H9 (cell line): ENCODE measurements at regions not wholly inside any gene's neighbourhood (a gene's known extent, or its start where the extent isn't known, plus 50 kb on each side); places are given as distances from the start of the nearest gene placed in this dataset.

Experiments
- DNase-seq: peaks from one replicate; pipeline ENCODE4 v3.0.0-alpha.2; 2017
- H2AFZ ChIP-seq: one replicate; pipeline ENCODE4 v1.6.1; 2013; ENCODE audit warnings: mild to moderate bottlenecking, low read length, control low read depth, moderate library complexity
- H2AK5ac ChIP-seq: 2 replicates; pipeline ENCODE4 v1.6.1; 2013; ENCODE audit warnings: low read length, control low read depth, mixed read lengths; ENCODE audit not compliant: insufficient read length
- H2BK120ac ChIP-seq: one replicate; pipeline ENCODE4 v1.6.1; 2013; ENCODE audit warnings: low read depth, mild to moderate bottlenecking, low read length, control low read depth, inconsistent platforms; ENCODE audit not compliant: poor library complexity, severe bottlenecking
- H2BK12ac ChIP-seq: 2 replicates; pipeline ENCODE4 v1.6.1; 2013; ENCODE audit warnings: low read length, control low read depth, mixed read lengths, low read depth; ENCODE audit not compliant: insufficient read length
- H2BK15ac ChIP-seq: 2 replicates; pipeline ENCODE4 v1.6.1; 2013; ENCODE audit warnings: low read depth, low read length, control low read depth
- H2BK20ac ChIP-seq: one replicate; pipeline ENCODE4 v1.6.1; 2013; ENCODE audit warnings: low read depth, mild to moderate bottlenecking, low read length, control low read depth, inconsistent platforms; ENCODE audit not compliant: poor library complexity, severe bottlenecking
- H2BK5ac ChIP-seq: 2 replicates; pipeline ENCODE4 v1.6.1; 2013; ENCODE audit warnings: low read length, control low read depth, mixed read lengths; ENCODE audit not compliant: insufficient read length
- H3K14ac ChIP-seq: 2 replicates; pipeline ENCODE4 v1.6.1; 2013; ENCODE audit warnings: low read length, control low read depth; ENCODE audit not compliant: insufficient read depth
- H3K18ac ChIP-seq: 2 replicates; pipeline ENCODE4 v1.6.1; 2013; ENCODE audit warnings: low read depth, mild to moderate bottlenecking, mixed read lengths, low read length, control low read depth; ENCODE audit not compliant: insufficient read length
- H3K23ac ChIP-seq: 2 replicates; pipeline ENCODE4 v1.6.1; 2013; ENCODE audit warnings: low read length, control low read depth, mixed read lengths, low read depth; ENCODE audit not compliant: insufficient read length
- H3K23me2 ChIP-seq: 2 replicates; pipeline ENCODE4 v1.6.1; 2013; ENCODE audit warnings: low read depth, mild to moderate bottlenecking, mixed read lengths, low read length, control low read depth; ENCODE audit not compliant: insufficient read length, poor library complexity, severe bottlenecking
- H3K27ac ChIP-seq: 2 replicates; pipeline ENCODE4 v1.5.1; 2013; ENCODE audit warnings: low read length, control low read depth, mixed read lengths, low read depth; ENCODE audit not compliant: insufficient read length
- H3K27me3 ChIP-seq: 2 replicates; pipeline ENCODE4 v1.6.1; 2013; ENCODE audit warnings: low read length, control low read depth, inconsistent platforms; ENCODE audit not compliant: insufficient read depth
- H3K4ac ChIP-seq: 2 replicates; pipeline ENCODE4 v1.6.1; 2013; ENCODE audit warnings: low read depth, mild to moderate bottlenecking, control low read depth, inconsistent platforms, low read length, moderate library complexity
- H3K4me1 ChIP-seq: 2 replicates; pipeline ENCODE4 v1.6.1; 2013; ENCODE audit warnings: low read length, control low read depth, inconsistent platforms; ENCODE audit not compliant: insufficient read depth
- H3K4me2 ChIP-seq: 2 replicates; pipeline ENCODE4 v1.6.1; 2013; ENCODE audit warnings: low read length, control low read depth, mixed read lengths; ENCODE audit not compliant: insufficient read length, insufficient read depth
- H3K56ac ChIP-seq: 2 replicates; pipeline ENCODE4 v1.6.1; 2013; ENCODE audit warnings: low read depth, mild to moderate bottlenecking, mixed read lengths, low read length, control low read depth; ENCODE audit not compliant: insufficient read length
- H3K79me1 ChIP-seq: 2 replicates; pipeline ENCODE4 v1.6.1; 2013; ENCODE audit warnings: low read depth, mild to moderate bottlenecking, moderate library complexity, low read length, control low read depth, inconsistent platforms; ENCODE audit not compliant: insufficient read depth, poor library complexity, severe bottlenecking
- H3K79me2 ChIP-seq: 2 replicates; pipeline ENCODE4 v1.6.1; 2013; ENCODE audit warnings: low read length, control low read depth, inconsistent platforms; ENCODE audit not compliant: insufficient read depth
- H3K9ac ChIP-seq: 2 replicates; pipeline ENCODE4 v1.6.1; 2013; ENCODE audit warnings: low read length, control low read depth, mixed read lengths; ENCODE audit not compliant: insufficient read length; ENCODE audit errors: extremely low read depth
- H3K9me3 ChIP-seq: one replicate; pipeline ENCODE4 v1.6.1; 2013; ENCODE audit warnings: low read depth, low read length, inconsistent platforms; ENCODE audit not compliant: control insufficient read depth
- H3T11ph ChIP-seq: one replicate; pipeline ENCODE4 v1.6.1; 2013; ENCODE audit warnings: mild to moderate bottlenecking, low read length, control low read depth, inconsistent platforms
- H4K20me1 ChIP-seq: one replicate; pipeline ENCODE4 v1.6.1; 2013; ENCODE audit not compliant: control insufficient read depth, insufficient read length, insufficient read depth
- H4K5ac ChIP-seq: 2 replicates; pipeline ENCODE4 v1.6.1; 2013; ENCODE audit warnings: low read depth, mild to moderate bottlenecking, mixed read lengths, low read length, control low read depth; ENCODE audit not compliant: insufficient read length
- H4K8ac ChIP-seq: replicated peaks from 2 replicates; pipeline ENCODE4 v1.6.1; 2013; ENCODE audit warnings: low read length, control low read depth, mixed read lengths, low read depth; ENCODE audit not compliant: insufficient read length
- H4K91ac ChIP-seq: 2 replicates; pipeline ENCODE4 v1.6.1; 2013; ENCODE audit warnings: low read depth, mild to moderate bottlenecking, moderate library complexity, mixed read lengths, low read length, control low read depth; ENCODE audit not compliant: insufficient read length
- H3K27ac Mint-ChIP-seq, 3 experiments: 2 replicates in 2 of 3; 3 replicates in 1 of 3; pipeline ENCODE4 v1.8.0; 2020 to 2021; ENCODE audit warnings: mixed read lengths in 3 of 3, mild to moderate bottlenecking in 1 of 3, moderate library complexity in 1 of 3
- H3K27me3 Mint-ChIP-seq: 2 replicates; pipeline ENCODE4 v1.8.0; 2021; ENCODE audit warnings: low read depth, mild to moderate bottlenecking, moderate library complexity, mixed read lengths
- H3K36me3 Mint-ChIP-seq, 3 experiments: 2 replicates in 2 of 3; 3 replicates in 1 of 3; pipeline ENCODE4 v1.8.0; 2020 to 2021; ENCODE audit warnings: low read depth in 3 of 3, mixed read lengths in 3 of 3; ENCODE audit not compliant: insufficient read depth in 1 of 3
- H3K4me1 Mint-ChIP-seq, 2 experiments: 2 replicates each; pipeline ENCODE4 v1.8.0; 2020; ENCODE audit warnings: mixed read lengths in 2 of 2
- H3K4me3 Mint-ChIP-seq, 2 experiments: 2 replicates in 1 of 2; 3 replicates in 1 of 2; pipeline ENCODE4 v1.8.0; 2020 to 2021; ENCODE audit warnings: mild to moderate bottlenecking in 2 of 2, mixed read lengths in 2 of 2, moderate library complexity in 1 of 2
- H3K9me3 Mint-ChIP-seq, 2 experiments: 2 replicates in 1 of 2; 3 replicates in 1 of 2; pipeline ENCODE4 v1.8.0; 2020; ENCODE audit warnings: mild to moderate bottlenecking in 2 of 2, mixed read lengths in 2 of 2, moderate library complexity in 1 of 2
- WGBS: extraction: QIAGEN DNeasy Blood & Tissue Kit; methylation state at CpG from one replicate; pipeline ENCODE4 v1.1.7; 2013; ENCODE audit warnings: missing lambda C conversion rate, low lambda C conversion rate, mixed read lengths; ENCODE audit not compliant: insufficient read length; ENCODE audit errors: extremely low coverage; 5-methylcytosine and 5-hydroxymethylcytosine counted together
- TF ChIP-seq, protein P1 (sequence below): fragments of 200-600 bp; sonication (generic); conservative IDR thresholded peaks from 3 replicates; pipeline ENCODE4 v1.8.0; 2021; ENCODE audit warnings: antibody characterized with exemption, mild to moderate bottlenecking

DNA sequence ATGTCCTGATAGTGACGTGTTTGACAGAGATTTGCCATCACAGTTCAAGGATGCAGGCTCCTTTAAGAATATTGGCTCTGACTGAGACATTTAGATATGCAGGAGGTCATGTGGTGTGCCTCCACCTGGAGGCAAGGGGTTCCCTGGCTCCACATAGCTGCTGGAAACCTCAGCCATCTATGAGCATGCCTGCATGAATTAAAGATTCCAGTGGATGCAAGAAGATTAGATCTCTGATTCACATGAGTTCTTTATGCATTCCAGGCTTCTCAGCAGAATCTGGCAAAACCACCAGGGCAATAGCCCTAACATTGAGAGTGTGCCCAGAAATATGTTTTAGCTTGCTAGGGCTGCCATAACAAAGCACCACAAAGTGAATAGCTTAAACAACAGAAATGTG, 298.5 kb upstream of the AADAT start:
- Histone ChIP-seq H3K18ac (no peak overlapping the region), H2BK5ac (no peak overlapping the region), H3K79me1 (no peaks in the 10 kb centered on the region), H3K9ac (no peak overlapping the region), H3K23me2 (no peaks in the 10 kb centered on the region), H2AFZ (no peak overlapping the region), H2BK120ac (no peak overlapping the region), H2BK12ac (no peak overlapping the region), H3K79me2 (no peaks in the 10 kb centered on the region), H4K91ac (no peak overlapping the region), H3K4me1 (no peaks in the 10 kb centered on the region), H4K5ac (no peak overlapping the region), H2BK20ac (no peak overlapping the region), H3K56ac (no peak overlapping the region), H3K4me2 (no peak overlapping the region), H4K8ac (no peak overlapping the region), H3K4ac (no peak overlapping the region), H3K27me3 (no peaks in the 10 kb centered on the region), H2AK5ac (no peak overlapping the region), H3K14ac (no peak overlapping the region), H4K20me1 (no peaks in the 10 kb centered on the region), H3K27ac (no peak overlapping the region), H3T11ph (no peak overlapping the region), H2BK15ac (no peak overlapping the region), H3K23ac (no peak overlapping the region), H3K9me3 (no peaks in the 10 kb centered on the region)
- DNase-seq: no peak
- Mint-ChIP-seq H3K4me1 (peaks cover 0 to 4% of the 10 kb centered on the region in 2 experiments; a peak in 1 of 4 replicates), H3K36me3 (no peaks in the 10 kb centered on the region), H3K27ac (no peak overlapping the region), H3K9me3 (no peaks in the 10 kb centered on the region), H3K27me3 (no peaks in the 10 kb centered on the region; the same call in 1 of the 2 replicates), H3K4me3 (no peak overlapping the region)
- no CpG with 5 or more reads among the region's 1 CpG for WGBS
- TF ChIP-seq, protein P1, sequence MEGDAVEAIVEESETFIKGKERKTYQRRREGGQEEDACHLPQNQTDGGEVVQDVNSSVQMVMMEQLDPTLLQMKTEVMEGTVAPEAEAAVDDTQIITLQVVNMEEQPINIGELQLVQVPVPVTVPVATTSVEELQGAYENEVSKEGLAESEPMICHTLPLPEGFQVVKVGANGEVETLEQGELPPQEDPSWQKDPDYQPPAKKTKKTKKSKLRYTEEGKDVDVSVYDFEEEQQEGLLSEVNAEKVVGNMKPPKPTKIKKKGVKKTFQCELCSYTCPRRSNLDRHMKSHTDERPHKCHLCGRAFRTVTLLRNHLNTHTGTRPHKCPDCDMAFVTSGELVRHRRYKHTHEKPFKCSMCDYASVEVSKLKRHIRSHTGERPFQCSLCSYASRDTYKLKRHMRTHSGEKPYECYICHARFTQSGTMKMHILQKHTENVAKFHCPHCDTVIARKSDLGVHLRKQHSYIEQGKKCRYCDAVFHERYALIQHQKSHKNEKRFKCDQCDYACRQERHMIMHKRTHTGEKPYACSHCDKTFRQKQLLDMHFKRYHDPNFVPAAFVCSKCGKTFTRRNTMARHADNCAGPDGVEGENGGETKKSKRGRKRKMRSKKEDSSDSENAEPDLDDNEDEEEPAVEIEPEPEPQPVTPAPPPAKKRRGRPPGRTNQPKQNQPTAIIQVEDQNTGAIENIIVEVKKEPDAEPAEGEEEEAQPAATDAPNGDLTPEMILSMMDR: no peak
